ENCODE measurements at regions not wholly inside any gene's neighbourhood (a gene's known extent, or its start where the extent isn't known, plus 50 kb on each side); places are given as distances from the start of the nearest gene placed in this dataset.

DNA sequence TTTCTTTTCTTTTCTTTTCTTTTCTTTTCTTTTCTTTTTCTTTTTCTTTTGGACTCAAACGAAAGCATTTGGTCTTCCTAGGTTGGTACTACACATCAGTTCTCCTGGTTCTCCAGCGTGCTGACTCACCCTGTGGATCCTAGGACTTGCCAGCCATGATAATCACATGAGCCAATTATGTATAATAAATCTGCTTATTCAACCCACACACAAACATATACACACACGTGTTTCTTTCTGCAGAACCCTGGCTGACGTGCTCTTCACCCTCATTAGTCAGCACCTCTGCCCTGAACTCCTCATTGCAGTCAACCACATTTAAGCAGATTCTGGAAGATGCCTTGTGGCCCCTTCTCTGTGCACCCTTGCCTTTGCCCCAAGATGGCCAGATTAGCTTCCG, 162.4 kb upstream of the MYT1L start:
- Histone ChIP-seq H4K20me1 (no peaks in the 10 kb centered on the region), H3K9me3 (no peaks in the 10 kb centered on the region)

DNA sequence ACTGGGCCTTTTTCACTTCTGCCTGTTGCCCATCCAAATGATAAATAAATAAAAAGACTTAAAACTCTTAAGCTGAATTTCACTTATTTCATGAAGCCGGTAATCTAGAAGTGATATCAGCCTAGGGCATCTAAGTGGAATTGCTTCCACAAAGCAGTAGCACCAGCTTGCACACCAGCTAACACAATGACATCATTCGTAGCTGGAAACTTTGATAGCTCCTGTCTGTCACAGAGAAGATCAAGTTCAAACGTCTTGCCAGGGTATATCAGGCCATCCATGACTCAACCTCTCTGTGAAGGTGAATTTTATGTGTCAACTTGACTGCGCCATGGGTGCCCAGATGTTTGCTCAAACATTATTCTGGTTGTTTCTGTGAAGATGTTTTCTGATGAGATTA, 161.7 kb upstream of the MYT1L start:
- H3K27ac ChIP-seq: no peak overlapping the region
- no peak for TF ChIP-seq Cebpa-rat (IDR thresholded peaks at IDR 0.05)
- no peak overlapping the region for H3K9ac ChIP-seq
- no peak overlapping the region for H3K4me2 ChIP-seq
- H3K9me3 ChIP-seq: no peaks in the 10 kb centered on the region
- H3K27me3 ChIP-seq: no peaks in the 10 kb centered on the region
- no peaks in the 10 kb centered on the region for H3K4me1 ChIP-seq
- no peak overlapping the region for H3K4me3 ChIP-seq
- no peaks in the 10 kb centered on the region for H4K20me1 ChIP-seq
- no peaks in the 10 kb centered on the region for H3K36me3 ChIP-seq

More for the DNA sequence above, 162.4 kb upstream of the MYT1L start:
- no peak for TF ChIP-seq Cebpa-rat (IDR thresholded peaks at IDR 0.05)
- no peak overlapping the region for H3K27ac ChIP-seq
- H3K27me3 ChIP-seq: no peaks in the 10 kb centered on the region
- no peaks in the 10 kb centered on the region for H3K36me3 ChIP-seq
- H3K9ac ChIP-seq: no peak overlapping the region
- H3K4me2 ChIP-seq: no peak overlapping the region
- no peaks in the 10 kb centered on the region for H3K4me1 ChIP-seq
- no peak overlapping the region for H3K4me3 ChIP-seq

DNA sequence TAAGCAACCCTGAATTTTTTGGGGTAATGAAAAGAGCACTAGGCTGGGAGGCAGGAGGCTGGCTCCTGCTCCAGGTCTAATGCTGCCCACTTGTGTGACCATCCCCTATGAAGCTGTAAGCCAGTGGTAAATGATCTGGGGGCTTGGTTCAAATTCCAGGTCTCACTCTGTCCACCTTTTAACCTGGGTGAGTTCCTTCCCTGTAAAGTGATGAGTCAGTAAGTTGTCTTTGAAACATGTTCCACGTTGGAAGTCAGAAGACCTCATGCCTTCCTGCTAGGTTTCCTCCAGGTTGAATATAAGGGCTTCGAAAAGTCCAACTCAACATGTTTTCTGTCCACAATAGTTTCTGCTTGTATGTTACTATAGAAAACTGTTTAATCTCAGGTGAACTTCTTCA, 160.9 kb upstream of the MYT1L start:
- no peaks in the 10 kb centered on the region for H3K36me3 ChIP-seq
- no peaks in the 10 kb centered on the region for H3K4me1 ChIP-seq
- H3K27me3 ChIP-seq: no peaks in the 10 kb centered on the region
- no peaks in the 10 kb centered on the region for H3K9me3 ChIP-seq
- no peak overlapping the region for H3K4me2 ChIP-seq
- H3K9ac ChIP-seq: no peak overlapping the region
- no peak overlapping the region for H3K27ac ChIP-seq
- TF ChIP-seq Cebpa-rat (IDR thresholded peaks at IDR 0.05): no peak
- no peaks in the 10 kb centered on the region for H4K20me1 ChIP-seq
- H3K4me3 ChIP-seq: no peak overlapping the region

DNA sequence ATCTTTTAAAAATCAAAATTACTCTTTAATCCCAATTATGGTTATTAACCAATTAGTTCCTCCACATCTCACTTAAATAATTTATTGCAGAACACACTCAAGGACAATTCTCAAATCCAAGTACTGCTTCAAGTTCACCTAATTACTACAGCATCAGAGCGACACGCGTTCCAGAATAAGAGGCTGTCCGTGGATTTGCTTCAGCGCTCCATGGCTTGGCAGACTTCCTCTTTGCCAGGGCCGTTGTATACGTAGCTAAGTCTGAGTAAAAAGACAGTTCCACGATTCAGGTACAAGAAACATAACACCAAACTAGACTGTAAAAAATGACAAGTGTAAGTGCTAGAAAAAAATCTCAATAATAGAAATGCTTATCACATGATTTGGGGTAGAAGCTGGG, 153.2 kb upstream of the MYT1L start:
- Histone ChIP-seq H3K4me1 (no peaks in the 10 kb centered on the region), H3K36me3 (no peaks in the 10 kb centered on the region), H3K9me3 (no peaks in the 10 kb centered on the region), H3K9ac (no peak overlapping the region), H3K27ac (no peak overlapping the region), H4K20me1 (no peaks in the 10 kb centered on the region), H3K4me3 (no peak overlapping the region), H3K27me3 (no peaks in the 10 kb centered on the region), H3K4me2 (no peak overlapping the region)
- no peak for TF ChIP-seq Cebpa-rat (IDR thresholded peaks at IDR 0.05)

DNA sequence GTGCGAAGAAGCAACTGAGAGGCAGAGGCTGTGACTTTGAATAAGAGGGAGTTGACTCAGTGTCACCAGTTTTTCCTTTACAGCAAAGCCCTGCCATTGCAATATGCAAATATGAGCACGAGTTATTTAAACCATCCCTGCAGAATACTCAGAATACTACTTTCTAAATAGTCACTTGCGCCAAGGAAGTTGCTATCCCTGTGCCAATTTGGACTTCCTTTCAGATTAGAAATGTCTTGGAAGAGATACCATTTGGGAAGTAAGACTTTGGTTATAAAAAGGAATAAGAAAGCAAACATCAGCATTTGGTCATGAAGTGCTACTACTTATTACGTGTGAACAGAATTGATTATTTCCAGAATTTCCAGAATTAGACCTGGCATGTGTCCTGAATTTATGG, 151.8 kb upstream of the MYT1L start:
- no peak overlapping the region for H3K4me2 ChIP-seq
- H3K9ac ChIP-seq: no peak overlapping the region
- no peak overlapping the region for H3K4me3 ChIP-seq
- H3K27ac ChIP-seq: no peak overlapping the region
- no peaks in the 10 kb centered on the region for H3K36me3 ChIP-seq
- H3K4me1 ChIP-seq: 0 out of 2 replicates have a peak, but pooled peaks cover 7% of the 10 kb centered on the region
- no peak for TF ChIP-seq Cebpa-rat (IDR thresholded peaks at IDR 0.05)
- no peaks in the 10 kb centered on the region for H3K27me3 ChIP-seq
- no peaks in the 10 kb centered on the region for H3K9me3 ChIP-seq
- no peaks in the 10 kb centered on the region for H4K20me1 ChIP-seq

DNA sequence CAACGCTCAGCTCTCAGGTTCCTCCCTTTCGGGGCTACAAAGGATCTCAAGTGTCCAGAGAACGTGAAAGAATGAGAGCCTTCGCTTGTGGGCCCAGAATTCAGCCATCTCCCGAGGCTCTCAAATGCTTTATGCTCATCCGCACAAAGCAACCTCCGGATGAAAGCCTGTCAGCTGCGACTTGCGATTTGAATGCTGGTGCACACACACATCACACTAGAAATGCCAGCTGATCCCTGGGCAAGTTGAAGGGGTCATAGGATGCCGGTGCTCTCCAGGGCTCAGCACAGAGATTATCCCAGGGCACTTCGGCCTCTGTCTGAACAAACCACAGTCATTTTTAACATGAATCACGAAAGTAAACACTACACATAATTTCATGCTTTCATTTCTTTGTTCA, 141.8 kb upstream of the MYT1L start:
- no peak for TF ChIP-seq Cebpa-rat (IDR thresholded peaks at IDR 0.05)
- Histone ChIP-seq H3K9me3 (no peaks in the 10 kb centered on the region), H3K4me1 (no peaks in the 10 kb centered on the region)

DNA sequence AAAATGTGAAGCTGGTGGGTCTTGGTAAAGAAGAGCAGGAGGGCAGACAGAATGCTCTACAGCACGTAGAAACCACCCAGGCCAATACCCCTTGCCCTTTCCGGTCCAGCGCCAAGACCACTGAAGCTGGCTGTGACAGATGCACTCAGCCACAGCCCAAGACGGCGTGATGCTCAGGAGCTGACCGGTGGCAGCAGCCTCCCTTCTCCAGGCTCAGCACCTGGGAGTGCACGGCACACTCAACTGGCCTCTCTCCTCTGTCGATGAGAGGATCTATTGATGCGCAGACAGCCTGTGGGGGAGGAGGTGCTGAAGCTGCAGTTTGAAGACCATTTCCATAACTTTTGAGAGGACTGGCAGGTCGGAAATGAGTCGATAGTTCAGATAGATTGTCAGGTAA, 141.0 kb upstream of the MYT1L start:
- Histone ChIP-seq H4K20me1 (no peaks in the 10 kb centered on the region), H3K36me3 (no peaks in the 10 kb centered on the region), H3K9me3 (no peaks in the 10 kb centered on the region), H3K4me2 (no peak overlapping the region), H3K27ac (no peak overlapping the region), H3K9ac (no peak overlapping the region), H3K4me1 (no peaks in the 10 kb centered on the region), H3K4me3 (no peak overlapping the region), H3K27me3 (no peaks in the 10 kb centered on the region)
- no peak for TF ChIP-seq Cebpa-rat (IDR thresholded peaks at IDR 0.05)

More for the DNA sequence above, 141.8 kb upstream of the MYT1L start:
- no peaks in the 10 kb centered on the region for H3K27me3 ChIP-seq
- no peak overlapping the region for H3K4me3 ChIP-seq
- H3K9ac ChIP-seq: no peak overlapping the region
- H3K4me2 ChIP-seq: no peak overlapping the region
- H3K36me3 ChIP-seq: no peaks in the 10 kb centered on the region
- no peak overlapping the region for H3K27ac ChIP-seq
- H4K20me1 ChIP-seq: no peaks in the 10 kb centered on the region

DNA sequence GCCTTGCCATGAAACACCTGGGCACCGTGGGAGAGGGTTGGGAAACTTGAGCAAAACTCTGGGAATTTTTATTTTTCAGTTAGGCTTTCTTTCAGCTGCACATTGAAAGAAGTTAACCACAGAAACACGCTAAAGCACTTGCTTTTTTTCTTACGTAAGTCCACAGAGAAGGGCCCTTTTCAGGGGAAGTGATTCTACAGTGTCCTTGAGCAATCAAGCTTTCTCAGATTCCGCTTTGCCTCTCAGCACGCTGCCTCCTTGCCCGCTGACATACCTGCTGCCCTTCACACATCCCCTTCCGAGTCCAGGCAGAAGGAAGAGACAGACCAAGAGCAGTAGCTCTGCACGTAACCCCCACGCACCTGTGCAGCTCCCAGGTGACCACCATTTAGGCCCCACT, 135.5 kb upstream of the MYT1L start:
- no peaks in the 10 kb centered on the region for H3K36me3 ChIP-seq
- no peaks in the 10 kb centered on the region for H3K4me1 ChIP-seq
- no peak overlapping the region for H3K27ac ChIP-seq
- no peaks in the 10 kb centered on the region for H3K27me3 ChIP-seq
- no peak for TF ChIP-seq Cebpa-rat (IDR thresholded peaks at IDR 0.05)
- no peak overlapping the region for H3K4me2 ChIP-seq
- H3K9me3 ChIP-seq: no peaks in the 10 kb centered on the region
- H4K20me1 ChIP-seq: no peaks in the 10 kb centered on the region
- no peak overlapping the region for H3K9ac ChIP-seq
- no peak overlapping the region for H3K4me3 ChIP-seq

DNA sequence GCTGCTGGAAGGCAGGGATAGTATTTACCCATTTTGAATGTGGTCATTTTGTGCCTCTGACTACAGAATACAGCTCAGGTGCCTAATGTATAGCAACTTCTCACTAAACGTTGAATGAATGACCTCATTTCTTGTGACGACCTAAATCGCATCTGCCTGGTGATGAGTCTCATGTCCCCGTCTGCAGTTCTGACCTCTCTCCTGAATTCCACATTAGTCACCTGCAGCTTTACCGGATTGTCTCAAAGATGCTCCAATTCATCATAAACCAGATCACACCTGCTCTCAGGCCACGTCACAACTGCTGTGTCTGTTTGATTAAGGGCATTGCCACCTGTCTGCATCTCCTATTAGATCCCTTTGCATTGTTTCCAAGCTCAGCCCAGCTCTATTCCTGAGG, 133.6 kb upstream of the MYT1L start:
- Histone ChIP-seq H4K20me1 (no peaks in the 10 kb centered on the region), H3K4me2 (no peak overlapping the region), H3K4me1 (no peaks in the 10 kb centered on the region), H3K9ac (no peak overlapping the region), H3K4me3 (no peak overlapping the region), H3K36me3 (no peaks in the 10 kb centered on the region), H3K27ac (no peak overlapping the region), H3K9me3 (no peaks in the 10 kb centered on the region), H3K27me3 (no peaks in the 10 kb centered on the region)
- no peak for TF ChIP-seq Cebpa-rat (IDR thresholded peaks at IDR 0.05)

DNA sequence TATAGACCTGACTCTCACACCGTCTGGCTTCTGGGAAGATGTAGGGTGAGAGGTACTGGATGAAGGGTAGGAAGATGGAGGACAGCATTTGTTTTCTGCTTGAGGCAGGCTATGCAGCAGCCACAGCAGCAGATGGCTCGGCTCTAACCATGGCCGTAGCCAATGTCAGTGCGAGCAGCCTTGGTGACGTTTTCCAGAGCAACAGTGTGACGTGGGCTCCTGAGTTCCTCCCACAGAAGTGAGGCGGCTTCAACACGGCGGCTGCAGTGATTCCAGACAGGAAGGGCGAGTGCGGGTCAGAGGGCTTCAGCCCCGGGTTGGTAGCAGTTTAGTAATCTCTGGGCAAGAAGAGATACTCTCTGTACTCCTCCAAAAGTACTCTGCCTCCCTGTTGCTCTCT, 133.0 kb upstream of the MYT1L start:
- no peak for TF ChIP-seq Cebpa-rat (IDR thresholded peaks at IDR 0.05)

DNA sequence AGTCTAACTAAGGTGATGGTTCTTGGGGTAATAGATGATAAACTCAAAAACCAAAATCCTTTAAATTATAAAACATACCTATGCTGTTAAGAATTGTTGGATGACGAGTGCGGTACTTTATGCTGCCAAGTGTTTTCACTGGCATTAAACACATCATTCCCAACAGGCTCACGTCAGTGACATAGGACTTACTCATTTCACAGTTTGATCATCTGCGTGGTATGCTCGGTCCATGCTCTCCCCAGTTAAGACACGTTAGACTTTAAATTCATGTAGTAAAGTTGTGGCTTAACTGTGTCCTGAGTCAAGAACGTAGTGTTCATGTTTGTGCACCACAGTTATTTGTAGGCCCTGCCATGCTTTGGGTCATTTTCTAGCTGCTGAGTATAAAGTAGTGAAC, 125.6 kb upstream of the MYT1L start:
- H3K27ac ChIP-seq: no peak overlapping the region
- no peaks in the 10 kb centered on the region for H3K27me3 ChIP-seq
- TF ChIP-seq Cebpa-rat (IDR thresholded peaks at IDR 0.05): no peak
- H4K20me1 ChIP-seq: no peaks in the 10 kb centered on the region
- H3K36me3 ChIP-seq: no peaks in the 10 kb centered on the region
- H3K4me1 ChIP-seq: no peaks in the 10 kb centered on the region
- no peak overlapping the region for H3K4me3 ChIP-seq
- H3K9ac ChIP-seq: no peak overlapping the region
- 0 out of 2 replicates have a peak, but pooled peaks cover 2% of the 10 kb centered on the region for H3K9me3 ChIP-seq
- no peak overlapping the region for H3K4me2 ChIP-seq

More for the DNA sequence above, 133.0 kb upstream of the MYT1L start:
- Histone ChIP-seq H3K9me3 (no peaks in the 10 kb centered on the region), H3K4me1 (no peaks in the 10 kb centered on the region), H3K4me2 (no peak overlapping the region), H3K27ac (no peak overlapping the region), H3K27me3 (no peaks in the 10 kb centered on the region), H4K20me1 (no peaks in the 10 kb centered on the region), H3K4me3 (no peak overlapping the region), H3K9ac (no peak overlapping the region), H3K36me3 (no peaks in the 10 kb centered on the region)
